Right renal cortex interstitium (tissue), 3 donors: ENCODE measurements at regions not wholly inside any gene's neighbourhood (a gene's known extent, or its start where the extent isn't known, plus 50 kb on each side); places are given as distances from the start of the nearest gene placed in this dataset.

ENCODE experiments used
- DNase-seq, 3 donors: peaks; one replicate each; pipeline ENCODE4 v3.0.0-alpha.2; 2013; ENCODE audit warnings: low read depth in 3 of 3, low spot score in 2 of 3

- DNase-seq: no peak
Measured at GRCh38 chr14:104383088-104383995, 196.2 kb upstream of the C14orf180 start.

GRCh38 chr14:104383996-104384775, 195.4 kb upstream of the C14orf180 start:
- peak in 1 of 3 donors; percentile 27 for DNase-seq

GRCh38 chr14:104384776-104385071, 194.8 kb upstream of the C14orf180 start:
- DNase-seq: no peak

- no peak for DNase-seq
Measured at GRCh38 chr14:104385111-104385510, 194.5 kb upstream of the C14orf180 start.

- DNase-seq: no peak
Measured at GRCh38 chr14:104385531-104386101, 193.9 kb upstream of the C14orf180 start.

- DNase-seq: no peak
Measured at GRCh38 chr14:104386151-104386841, 193.3 kb upstream of the C14orf180 start.

- no peak for DNase-seq
Measured at GRCh38 chr14:104387022-104388010, 192.2 kb upstream of the C14orf180 start.

- no peak for DNase-seq
Measured at GRCh38 chr14:104388011-104388521, 191.5 kb upstream of the C14orf180 start.

- DNase-seq: no peak
Measured at GRCh38 chr14:104388541-104389325, 190.8 kb upstream of the C14orf180 start.

GRCh38 chr14:104389326-104390220, 190.0 kb upstream of the C14orf180 start:
- no peak for DNase-seq

GRCh38 chr14:104390221-104390931, 189.2 kb upstream of the C14orf180 start:
- DNase-seq: no peak

- DNase-seq: no peak
Measured at GRCh38 chr14:104390941-104391901, 188.3 kb upstream of the C14orf180 start.

- DNase-seq: no peak
Measured at GRCh38 chr14:104392001-104392395, 187.6 kb upstream of the C14orf180 start.

GRCh38 chr14:104392396-104393198, 187.0 kb upstream of the C14orf180 start:
- DNase-seq: no peak

- DNase-seq: no peak
Measured at GRCh38 chr14:104393199-104393897, 186.2 kb upstream of the C14orf180 start.
